ENCODE measurements at regions not wholly inside any gene's neighbourhood (a gene's known extent, or its start where the extent isn't known, plus 50 kb on each side); places are given as distances from the start of the nearest gene placed in this dataset.

DNA sequence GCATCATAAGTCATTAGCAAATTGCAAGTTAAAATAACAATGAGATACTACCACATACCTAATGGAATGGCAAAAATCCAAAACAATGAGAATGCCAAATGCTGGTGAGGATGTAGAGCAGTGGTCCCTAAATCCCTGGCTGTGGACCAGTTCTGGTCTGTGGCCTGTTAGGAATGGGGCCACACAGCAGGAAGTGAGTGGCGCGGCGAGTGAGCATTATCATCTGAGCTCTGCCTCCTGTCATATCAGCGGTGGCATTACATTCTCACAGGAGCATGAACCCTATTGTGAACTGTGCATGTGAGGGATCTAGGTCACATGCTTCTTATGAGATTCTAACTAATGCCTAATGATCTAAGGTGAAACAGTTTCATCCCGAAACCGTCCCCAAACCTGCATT, 1694.4 kb downstream of the EFNB2 start:
- H3K9me3 ChIP-seq (ENCODE audit: control insufficient read depth, insufficient read depth, low read length) = no peaks in the 10 kb centered on the region
- no peak overlapping the region for H3K27ac ChIP-seq (ENCODE audit: low read depth, low read length)
- TF ChIP-seq EZH2phosphoT487 (IDR thresholded peaks at IDR 0.05; ENCODE audit: borderline replicate concordance, low read length) = no peak
- TF ChIP-seq, protein P1, sequence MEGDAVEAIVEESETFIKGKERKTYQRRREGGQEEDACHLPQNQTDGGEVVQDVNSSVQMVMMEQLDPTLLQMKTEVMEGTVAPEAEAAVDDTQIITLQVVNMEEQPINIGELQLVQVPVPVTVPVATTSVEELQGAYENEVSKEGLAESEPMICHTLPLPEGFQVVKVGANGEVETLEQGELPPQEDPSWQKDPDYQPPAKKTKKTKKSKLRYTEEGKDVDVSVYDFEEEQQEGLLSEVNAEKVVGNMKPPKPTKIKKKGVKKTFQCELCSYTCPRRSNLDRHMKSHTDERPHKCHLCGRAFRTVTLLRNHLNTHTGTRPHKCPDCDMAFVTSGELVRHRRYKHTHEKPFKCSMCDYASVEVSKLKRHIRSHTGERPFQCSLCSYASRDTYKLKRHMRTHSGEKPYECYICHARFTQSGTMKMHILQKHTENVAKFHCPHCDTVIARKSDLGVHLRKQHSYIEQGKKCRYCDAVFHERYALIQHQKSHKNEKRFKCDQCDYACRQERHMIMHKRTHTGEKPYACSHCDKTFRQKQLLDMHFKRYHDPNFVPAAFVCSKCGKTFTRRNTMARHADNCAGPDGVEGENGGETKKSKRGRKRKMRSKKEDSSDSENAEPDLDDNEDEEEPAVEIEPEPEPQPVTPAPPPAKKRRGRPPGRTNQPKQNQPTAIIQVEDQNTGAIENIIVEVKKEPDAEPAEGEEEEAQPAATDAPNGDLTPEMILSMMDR (IDR thresholded peaks at IDR 0.05; ENCODE audit: low read depth, low read length, poor library complexity, severe bottlenecking) = no peak
- no peak overlapping the region for H3K4me3 ChIP-seq (ENCODE audit: low read length)
- no peaks in the 10 kb centered on the region for H3K4me1 ChIP-seq (ENCODE audit: control insufficient read depth, low read length)
- no peaks in the 10 kb centered on the region for H3K36me3 ChIP-seq (ENCODE audit: control insufficient read depth, low read length)
- H4K20me1 ChIP-seq (ENCODE audit: control insufficient read depth, insufficient read depth, low read depth, low read length) = no peaks in the 10 kb centered on the region
- H3K9me2 ChIP-seq (replicated peaks; ENCODE audit: control insufficient read depth, low read length) = no peaks in the 10 kb centered on the region
- no peaks in the 10 kb centered on the region for H3F3A ChIP-seq (ENCODE audit: control insufficient read depth, insufficient read depth)
- no peaks in the 10 kb centered on the region for H3K79me2 ChIP-seq (ENCODE audit: control insufficient read depth, low read length)
- no peaks in the 10 kb centered on the region for H3K27me3 ChIP-seq (ENCODE audit: control insufficient read depth, low read length)
- no peak overlapping the region for H3K4me2 ChIP-seq (ENCODE audit: low read length)

GRCh38 chr13:104837756-104838155, 1697.7 kb downstream of the EFNB2 start:
- no peaks in the 10 kb centered on the region for H3K9me2 ChIP-seq (replicated peaks; ENCODE audit: control insufficient read depth, low read length)
- no peaks in the 10 kb centered on the region for H3K4me1 ChIP-seq (ENCODE audit: control insufficient read depth, low read length)
- no peak overlapping the region for H3K27ac ChIP-seq (ENCODE audit: low read depth, low read length)
- no peaks in the 10 kb centered on the region for H3K79me2 ChIP-seq (ENCODE audit: control insufficient read depth, low read length)
- no peaks in the 10 kb centered on the region for H4K20me1 ChIP-seq (ENCODE audit: control insufficient read depth, insufficient read depth, low read depth, low read length)
- no peaks in the 10 kb centered on the region for H3K36me3 ChIP-seq (ENCODE audit: control insufficient read depth, low read length)
- no peak overlapping the region for H3K4me3 ChIP-seq (ENCODE audit: low read length)
- TF ChIP-seq, protein P1 (IDR thresholded peaks at IDR 0.05; ENCODE audit: low read depth, low read length, poor library complexity, severe bottlenecking) = no peak
- TF ChIP-seq EZH2phosphoT487 (IDR thresholded peaks at IDR 0.05; ENCODE audit: borderline replicate concordance, low read length) = no peak
- H3K9me3 ChIP-seq (ENCODE audit: control insufficient read depth, insufficient read depth, low read length) = no peaks in the 10 kb centered on the region
- H3K4me2 ChIP-seq (ENCODE audit: low read length) = no peak overlapping the region
- H3F3A ChIP-seq (ENCODE audit: control insufficient read depth, insufficient read depth) = no peaks in the 10 kb centered on the region
- no peaks in the 10 kb centered on the region for H3K27me3 ChIP-seq (ENCODE audit: control insufficient read depth, low read length)

DNA sequence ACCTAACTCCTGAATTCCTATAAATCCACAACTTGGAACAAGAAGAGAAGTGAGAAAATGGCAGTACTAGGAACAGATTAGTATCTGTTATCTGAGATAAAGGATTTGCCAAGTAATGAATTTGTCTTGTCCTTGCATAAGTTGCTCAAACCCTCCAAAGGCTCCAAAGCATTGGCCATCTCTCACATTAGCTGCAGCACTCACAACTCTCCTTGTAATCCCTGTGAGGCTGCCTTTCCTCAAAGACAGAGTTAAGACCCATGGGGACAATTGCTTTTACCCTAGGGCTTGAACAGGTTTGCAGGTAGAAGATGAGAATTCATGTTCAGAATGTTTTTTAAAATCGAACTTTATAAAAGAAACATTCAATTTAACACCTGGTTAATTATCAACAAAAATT, 1702.2 kb downstream of the EFNB2 start:
- Histone ChIP-seq H3K4me3 (ENCODE audit: low read length) (no peak overlapping the region), H3K9me2 (replicated peaks; ENCODE audit: control insufficient read depth, low read length) (no peaks in the 10 kb centered on the region), H3K36me3 (ENCODE audit: control insufficient read depth, low read length) (no peaks in the 10 kb centered on the region), H4K20me1 (ENCODE audit: control insufficient read depth, insufficient read depth, low read depth, low read length) (no peaks in the 10 kb centered on the region), H3F3A (ENCODE audit: control insufficient read depth, insufficient read depth) (no peaks in the 10 kb centered on the region), H3K4me2 (ENCODE audit: low read length) (no peak overlapping the region), H3K27ac (ENCODE audit: low read depth, low read length) (no peak overlapping the region), H3K79me2 (ENCODE audit: control insufficient read depth, low read length) (no peaks in the 10 kb centered on the region), H3K9me3 (ENCODE audit: control insufficient read depth, insufficient read depth, low read length) (no peaks in the 10 kb centered on the region), H3K27me3 (ENCODE audit: control insufficient read depth, low read length) (no peaks in the 10 kb centered on the region), H3K4me1 (ENCODE audit: control insufficient read depth, low read length) (no peaks in the 10 kb centered on the region)
- TF ChIP-seq EZH2phosphoT487 (IDR thresholded peaks at IDR 0.05; ENCODE audit: borderline replicate concordance, low read length) = no peak
- TF ChIP-seq, protein P1 (IDR thresholded peaks at IDR 0.05; ENCODE audit: low read depth, low read length, poor library complexity, severe bottlenecking) = no peak

DNA sequence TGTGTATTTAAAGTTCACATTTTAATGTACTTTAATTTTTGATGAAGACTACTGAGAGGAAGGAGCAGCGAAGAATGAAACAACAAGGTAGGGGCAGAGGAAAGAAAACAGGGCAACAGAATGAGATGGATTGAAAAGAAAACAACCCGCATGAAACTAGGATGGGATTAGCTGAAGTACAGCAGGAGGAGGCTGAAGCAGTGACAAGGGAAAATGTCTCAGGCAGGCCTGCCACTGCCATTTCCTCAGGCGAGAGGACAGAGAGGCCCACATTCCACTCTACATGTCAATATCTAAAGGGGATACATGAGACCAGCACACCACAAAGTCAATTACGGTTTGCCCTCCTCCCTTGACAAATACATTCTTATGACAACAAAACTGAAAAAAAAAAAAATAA, 1703.2 kb downstream of the EFNB2 start:
- Histone ChIP-seq H3F3A (ENCODE audit: control insufficient read depth, insufficient read depth) (no peaks in the 10 kb centered on the region), H3K4me1 (ENCODE audit: control insufficient read depth, low read length) (no peaks in the 10 kb centered on the region), H3K4me3 (ENCODE audit: low read length) (no peak overlapping the region), H3K4me2 (ENCODE audit: low read length) (no peak overlapping the region), H3K36me3 (ENCODE audit: control insufficient read depth, low read length) (no peaks in the 10 kb centered on the region), H3K9me2 (replicated peaks; ENCODE audit: control insufficient read depth, low read length) (no peaks in the 10 kb centered on the region), H4K20me1 (ENCODE audit: control insufficient read depth, insufficient read depth, low read depth, low read length) (no peaks in the 10 kb centered on the region), H3K79me2 (ENCODE audit: control insufficient read depth, low read length) (no peaks in the 10 kb centered on the region), H3K27ac (ENCODE audit: low read depth, low read length) (no peak overlapping the region), H3K9me3 (ENCODE audit: control insufficient read depth, insufficient read depth, low read length) (no peaks in the 10 kb centered on the region), H3K27me3 (ENCODE audit: control insufficient read depth, low read length) (no peaks in the 10 kb centered on the region)
- TF ChIP-seq EZH2phosphoT487 (IDR thresholded peaks at IDR 0.05; ENCODE audit: borderline replicate concordance, low read length) = no peak
- TF ChIP-seq, protein P1 (IDR thresholded peaks at IDR 0.05; ENCODE audit: low read depth, low read length, poor library complexity, severe bottlenecking) = no peak
